Brain microvascular endothelial cell (primary cell): ENCODE measurements at regions not wholly inside any gene's neighbourhood (a gene's known extent, or its start where the extent isn't known, plus 50 kb on each side); places are given as distances from the start of the nearest gene placed in this dataset.
A peak's percentile ranks its signal among the peaks of the same experiment; 100 is the strongest.

Experiments
- DNase-seq: peaks from one replicate; pipeline ENCODE4 v3.0.0-alpha.2; 2020
- H3K27ac ChIP-seq: fragments of 250-450 bp; sonication (Bioruptor Pico); 2 replicates; pipeline ENCODE4 v1.5.1; 2020; ENCODE audit warnings: mild to moderate bottlenecking, moderate library complexity
- H3K27me3 ChIP-seq: fragments of 250-450 bp; sonication (Bioruptor Pico); replicated peaks from 2 replicates; pipeline ENCODE4 v1.5.1; 2020; ENCODE audit warnings: mild to moderate bottlenecking
- H3K36me3 ChIP-seq: fragments of 250-450 bp; sonication (Bioruptor Pico); replicated peaks from 2 replicates; pipeline ENCODE4 v1.5.1; 2020; ENCODE audit warnings: mild to moderate bottlenecking
- H3K4me3 ChIP-seq: 2 replicates; pipeline ENCODE4 v1.5.1; 2011; ENCODE audit warnings: low read depth, mild to moderate bottlenecking, control low read depth, low read length, moderate library complexity
- in situ Hi-C: cut with HindIII; loops from 2 replicates; pipeline ENCODE4 v1.10.0; 2017; ENCODE audit warnings: low sequenced_read_pairs, low pct_ligation_motif_present
- TF ChIP-seq, protein P1 (sequence below): IDR thresholded peaks from 2 replicates; pipeline ENCODE4 v1.5.1; 2011; ENCODE audit warnings: low read depth, mild to moderate bottlenecking, moderate library complexity, low read length, control low read depth, inconsistent platforms; ENCODE audit errors: missing control alignments

GRCh38 chr21:35208104-35208503, 159.0 kb upstream of the RUNX1 start:
- H3K27ac ChIP-seq = no peak overlapping the region
- H3K36me3 ChIP-seq = no peaks in the 10 kb centered on the region
- DNase-seq = no peak
- H3K27me3 ChIP-seq = no peaks in the 10 kb centered on the region
- no peak overlapping the region for H3K4me3 ChIP-seq
- TF ChIP-seq, protein P1, sequence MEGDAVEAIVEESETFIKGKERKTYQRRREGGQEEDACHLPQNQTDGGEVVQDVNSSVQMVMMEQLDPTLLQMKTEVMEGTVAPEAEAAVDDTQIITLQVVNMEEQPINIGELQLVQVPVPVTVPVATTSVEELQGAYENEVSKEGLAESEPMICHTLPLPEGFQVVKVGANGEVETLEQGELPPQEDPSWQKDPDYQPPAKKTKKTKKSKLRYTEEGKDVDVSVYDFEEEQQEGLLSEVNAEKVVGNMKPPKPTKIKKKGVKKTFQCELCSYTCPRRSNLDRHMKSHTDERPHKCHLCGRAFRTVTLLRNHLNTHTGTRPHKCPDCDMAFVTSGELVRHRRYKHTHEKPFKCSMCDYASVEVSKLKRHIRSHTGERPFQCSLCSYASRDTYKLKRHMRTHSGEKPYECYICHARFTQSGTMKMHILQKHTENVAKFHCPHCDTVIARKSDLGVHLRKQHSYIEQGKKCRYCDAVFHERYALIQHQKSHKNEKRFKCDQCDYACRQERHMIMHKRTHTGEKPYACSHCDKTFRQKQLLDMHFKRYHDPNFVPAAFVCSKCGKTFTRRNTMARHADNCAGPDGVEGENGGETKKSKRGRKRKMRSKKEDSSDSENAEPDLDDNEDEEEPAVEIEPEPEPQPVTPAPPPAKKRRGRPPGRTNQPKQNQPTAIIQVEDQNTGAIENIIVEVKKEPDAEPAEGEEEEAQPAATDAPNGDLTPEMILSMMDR = no peak
- in situ Hi-C loops = no loop called here

DNA sequence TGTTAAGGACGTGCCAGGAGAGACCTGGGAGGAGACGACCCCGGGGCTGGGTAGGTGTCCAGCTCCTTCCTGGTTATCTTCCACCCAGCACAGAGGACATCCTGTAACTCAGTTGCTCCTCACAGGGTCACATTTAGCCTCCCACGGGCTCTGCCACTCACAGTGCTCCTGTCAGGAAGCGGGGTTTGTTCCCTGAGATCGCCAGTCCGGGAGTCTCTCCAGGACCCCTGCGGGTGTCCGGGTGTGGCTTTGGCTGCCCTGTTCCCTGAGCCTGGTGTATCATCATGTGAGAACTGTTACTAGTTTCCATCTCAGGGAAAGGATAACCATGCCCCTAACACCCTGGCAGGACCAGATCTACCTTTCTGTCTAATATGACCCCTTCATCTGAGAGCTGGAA, 158.2 kb upstream of the RUNX1 start:
- Histone ChIP-seq H3K36me3 (no peaks in the 10 kb centered on the region), H3K4me3 (no peak overlapping the region), H3K27me3 (no peaks in the 10 kb centered on the region), H3K27ac (no peak overlapping the region)
- DNase-seq = no peak
- TF ChIP-seq, protein P1 = no peak
- in situ Hi-C loops = no loop called here

- in situ Hi-C loops = no loop called here
- peak overlapping the region; percentile 72 for H3K27ac ChIP-seq
Observed at GRCh38 chr21:35206141-35207125, 157.3 kb upstream of the RUNX1 start.

GRCh38 chr21:35204850-35205541, 155.9 kb upstream of the RUNX1 start:
- Histone ChIP-seq H3K4me3 (no peak overlapping the region), H3K27me3 (no peaks in the 10 kb centered on the region), H3K27ac (peak overlapping the region; percentile 72), H3K36me3 (no peaks in the 10 kb centered on the region)
- TF ChIP-seq, protein P1 = peak; percentile 3
- DNase-seq = peak; percentile 93
- in situ Hi-C loops = no loop called here

More at GRCh38 chr21:35206141-35207125, 157.3 kb upstream of the RUNX1 start:
- no peaks in the 10 kb centered on the region for H3K27me3 ChIP-seq
- no peaks in the 10 kb centered on the region for H3K36me3 ChIP-seq
- TF ChIP-seq, protein P1 = no peak
- DNase-seq = no peak
- no peak overlapping the region for H3K4me3 ChIP-seq

- Histone ChIP-seq H3K27me3 (no peaks in the 10 kb centered on the region), H3K4me3 (no peak overlapping the region), H3K27ac (peak overlapping the region; percentile 72), H3K36me3 (no peaks in the 10 kb centered on the region)
- in situ Hi-C loops = no loop called here
- no peak for DNase-seq
- TF ChIP-seq, protein P1 = no peak
Observed at GRCh38 chr21:35204125-35204524, 155.0 kb upstream of the RUNX1 start.
